ENCODE measurements at regions not wholly inside any gene's neighbourhood (a gene's known extent, or its start where the extent isn't known, plus 50 kb on each side); places are given as distances from the start of the nearest gene placed in this dataset.
"Not testable (repeated sequence)": the region's sequence is repeated elsewhere in the genome, so short reads cannot be mapped to it uniquely, and the experiment has no call there.

DNA sequence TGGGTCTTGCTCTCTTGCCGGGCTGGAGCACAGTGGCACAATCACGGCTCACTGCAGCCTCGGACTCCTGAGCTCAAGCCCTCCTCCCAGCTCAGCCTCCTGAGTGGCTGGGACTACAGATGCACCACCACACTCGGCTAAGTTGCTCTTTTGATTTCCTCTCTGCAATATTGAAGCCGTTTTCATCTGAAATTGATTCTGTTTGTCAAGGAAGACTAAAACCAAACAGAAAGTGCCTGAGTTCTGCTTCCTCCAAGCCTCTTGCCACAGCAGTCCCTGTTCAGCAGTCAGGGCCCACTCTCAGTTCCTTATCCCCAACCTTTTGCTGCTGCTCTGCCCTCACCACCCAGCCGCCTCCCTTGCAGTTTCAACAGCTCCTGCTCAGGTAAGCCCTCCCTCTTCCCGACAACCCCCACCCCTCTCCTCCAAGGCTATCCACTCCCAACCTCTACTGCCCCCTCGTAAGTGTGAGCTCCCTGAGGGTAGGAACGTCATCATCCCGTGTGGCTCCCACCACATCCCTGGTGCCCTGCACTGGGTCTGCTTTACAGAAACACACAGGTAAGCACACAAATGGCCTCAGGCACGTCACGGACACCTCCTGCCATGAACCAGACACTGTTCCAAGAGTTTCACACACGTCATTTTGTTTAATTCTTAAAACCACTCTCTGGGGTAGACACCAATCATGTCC lies 70.7 kb upstream of the TAB2 start:
- no peaks in the 10 kb centered on the region for H3K79me2 ChIP-seq (ENCODE audit: low read length)
- H3K4me2 ChIP-seq (ENCODE audit: low read length) = no peak overlapping the region
- no peaks in the 10 kb centered on the region for H3K9me2 ChIP-seq (replicated peaks; ENCODE audit: low read length)
- H3K4me1 ChIP-seq (ENCODE audit: insufficient read depth, low read length) = peaks cover 21% of the 10 kb centered on the region
- intact Hi-C loops (cut with micrococcal nuclease) = no loop called here
- H3K9ac ChIP-seq (ENCODE audit: low read length) = no peak overlapping the region
- no peaks in the 10 kb centered on the region for H3K36me3 ChIP-seq (ENCODE audit: low read depth, low read length)
- H3K9me3 ChIP-seq (ENCODE audit: low read length) = no peaks in the 10 kb centered on the region
- H3K27me3 ChIP-seq (ENCODE audit: low read length) = no peaks in the 10 kb centered on the region
- no peak overlapping the region for H3K27ac ChIP-seq (ENCODE audit: low read length)
- POLR2A ChIA-PET (ENCODE audit: unreplicated experiment) = no interaction called here
- H3F3A ChIP-seq (ENCODE audit: low read length, unreplicated experiment) = no peaks in the 10 kb centered on the region
- CTCF ChIA-PET = no interaction called here
- H4K20me1 ChIP-seq (ENCODE audit: low read length) = no peaks in the 10 kb centered on the region
- DNase-seq = no peak
- H3K4me3 ChIP-seq (ENCODE audit: low read length) = no peak overlapping the region
- ATAC-seq = no peak
- BruUV-seq (replicated peaks) = no TSS peak
- no peak overlapping the region for H2AFZ ChIP-seq (ENCODE audit: low read length)
- no peak for TF ChIP-seq EZH2 (IDR thresholded peaks at IDR 0.05; ENCODE audit: low read length, unreplicated experiment)
- TF ChIP-seq, protein P1, sequence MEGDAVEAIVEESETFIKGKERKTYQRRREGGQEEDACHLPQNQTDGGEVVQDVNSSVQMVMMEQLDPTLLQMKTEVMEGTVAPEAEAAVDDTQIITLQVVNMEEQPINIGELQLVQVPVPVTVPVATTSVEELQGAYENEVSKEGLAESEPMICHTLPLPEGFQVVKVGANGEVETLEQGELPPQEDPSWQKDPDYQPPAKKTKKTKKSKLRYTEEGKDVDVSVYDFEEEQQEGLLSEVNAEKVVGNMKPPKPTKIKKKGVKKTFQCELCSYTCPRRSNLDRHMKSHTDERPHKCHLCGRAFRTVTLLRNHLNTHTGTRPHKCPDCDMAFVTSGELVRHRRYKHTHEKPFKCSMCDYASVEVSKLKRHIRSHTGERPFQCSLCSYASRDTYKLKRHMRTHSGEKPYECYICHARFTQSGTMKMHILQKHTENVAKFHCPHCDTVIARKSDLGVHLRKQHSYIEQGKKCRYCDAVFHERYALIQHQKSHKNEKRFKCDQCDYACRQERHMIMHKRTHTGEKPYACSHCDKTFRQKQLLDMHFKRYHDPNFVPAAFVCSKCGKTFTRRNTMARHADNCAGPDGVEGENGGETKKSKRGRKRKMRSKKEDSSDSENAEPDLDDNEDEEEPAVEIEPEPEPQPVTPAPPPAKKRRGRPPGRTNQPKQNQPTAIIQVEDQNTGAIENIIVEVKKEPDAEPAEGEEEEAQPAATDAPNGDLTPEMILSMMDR (conservative IDR thresholded peaks at IDR 0.05; ENCODE audit: low read depth, low read length) = no peak
- TF ChIP-seq EZH2phosphoT487 (IDR thresholded peaks at IDR 0.05; ENCODE audit: borderline replicate concordance, low read length) = no peak

DNA sequence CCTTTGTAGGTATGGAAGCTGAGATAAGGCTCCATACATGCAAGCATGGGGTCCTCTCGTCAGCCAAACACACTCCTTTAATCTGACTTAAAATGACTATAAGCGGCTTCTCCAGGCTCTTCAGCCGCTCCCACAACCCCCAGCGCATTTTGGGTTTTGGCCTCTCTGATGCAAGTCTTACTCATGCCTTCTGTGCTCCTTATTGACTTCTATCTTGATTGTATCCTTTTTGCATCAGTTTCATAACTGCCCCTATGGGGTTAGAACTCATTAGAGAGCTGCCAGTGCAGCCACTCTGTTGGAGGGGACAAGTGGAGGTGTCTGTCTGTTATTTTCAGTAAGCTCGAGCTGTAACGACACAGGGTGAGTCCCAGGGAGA lies 70.1 kb upstream of the TAB2 start:
- Histone ChIP-seq H3K27me3 (ENCODE audit: low read length) (no peaks in the 10 kb centered on the region), H3K9me2 (replicated peaks; ENCODE audit: low read length) (no peaks in the 10 kb centered on the region), H3K36me3 (ENCODE audit: low read depth, low read length) (no peaks in the 10 kb centered on the region), H2AFZ (ENCODE audit: low read length) (no peak overlapping the region), H3K4me2 (ENCODE audit: low read length) (no peak overlapping the region), H3F3A (ENCODE audit: low read length, unreplicated experiment) (no peaks in the 10 kb centered on the region), H4K20me1 (ENCODE audit: low read length) (no peaks in the 10 kb centered on the region), H3K27ac (ENCODE audit: low read length) (no peak overlapping the region), H3K9ac (ENCODE audit: low read length) (no peak overlapping the region), H3K9me3 (ENCODE audit: low read length) (no peaks in the 10 kb centered on the region), H3K79me2 (ENCODE audit: low read length) (no peaks in the 10 kb centered on the region), H3K4me1 (ENCODE audit: insufficient read depth, low read length) (peaks cover 21% of the 10 kb centered on the region), H3K4me3 (ENCODE audit: low read length) (no peak overlapping the region)
- no peak for TF ChIP-seq EZH2 (IDR thresholded peaks at IDR 0.05; ENCODE audit: low read length, unreplicated experiment)
- no peak for TF ChIP-seq EZH2phosphoT487 (IDR thresholded peaks at IDR 0.05; ENCODE audit: borderline replicate concordance, low read length)
- TF ChIP-seq, protein P1 (conservative IDR thresholded peaks at IDR 0.05; ENCODE audit: low read depth, low read length) = no peak
- CTCF ChIA-PET = no interaction called here
- BruUV-seq (replicated peaks) = no TSS peak
- POLR2A ChIA-PET (ENCODE audit: unreplicated experiment) = no interaction called here
- DNase-seq (no peak), ATAC-seq (no peak)
- intact Hi-C loops (cut with micrococcal nuclease) = no loop called here

DNA sequence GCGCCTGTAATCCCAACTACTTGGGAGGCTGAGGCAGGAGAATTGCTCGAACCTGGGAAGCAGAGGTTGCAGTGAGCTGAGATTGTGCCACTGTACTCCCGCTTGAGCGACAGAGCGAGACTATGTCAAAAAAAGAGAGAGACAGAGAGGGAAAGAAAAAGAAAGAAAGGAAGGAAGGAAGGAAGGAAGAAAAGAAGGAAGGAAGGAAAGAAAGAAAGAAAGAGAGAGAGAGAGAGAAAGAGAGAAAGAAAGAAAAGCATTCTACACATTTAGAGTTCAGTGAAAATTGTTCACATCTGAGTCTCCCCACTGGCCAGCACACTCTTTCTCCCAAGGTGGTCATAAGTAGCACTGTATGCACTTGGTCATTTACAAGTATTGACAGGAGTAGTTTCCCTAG lies 69.2 kb upstream of the TAB2 start:
- DNase-seq; H3K4me2 ChIP-seq (ENCODE audit: low read length); H3K9me2 ChIP-seq (replicated peaks; ENCODE audit: low read length); H3K9me3 ChIP-seq (ENCODE audit: low read length); POLR2A ChIA-PET (ENCODE audit: unreplicated experiment); CTCF ChIA-PET; H3K9ac ChIP-seq (ENCODE audit: low read length); H2AFZ ChIP-seq (ENCODE audit: low read length); intact Hi-C loops (cut with micrococcal nuclease); BruUV-seq (replicated peaks); H3K36me3 ChIP-seq (ENCODE audit: low read depth, low read length); H3K27me3 ChIP-seq (ENCODE audit: low read length); H3F3A ChIP-seq (ENCODE audit: low read length, unreplicated experiment); ATAC-seq; H4K20me1 ChIP-seq (ENCODE audit: low read length); H3K27ac ChIP-seq (ENCODE audit: low read length); H3K79me2 ChIP-seq (ENCODE audit: low read length); H3K4me3 ChIP-seq (ENCODE audit: low read length): not testable (repeated sequence)
- peaks cover 13% of the 10 kb centered on the region; the same call in 1 of the 2 replicates for H3K4me1 ChIP-seq (ENCODE audit: insufficient read depth, low read length)
